Transverse colon (tissue), 4 donors: ENCODE measurements at regions not wholly inside any gene's neighbourhood (a gene's known extent, or its start where the extent isn't known, plus 50 kb on each side); places are given as distances from the start of the nearest gene placed in this dataset.
"Not testable (repeated sequence)": the region's sequence is repeated elsewhere in the genome, so short reads cannot be mapped to it uniquely, and the experiment has no call there.

Experiments
- DNase-seq: peaks from one replicate; pipeline ENCODE4 v3.0.0-alpha.2; 2019
- H3K27ac ChIP-seq, 4 donors: fragments of 200-600 bp; sonication (generic); 2 replicates each; pipeline ENCODE4 v1.5.1; 2016 to 2018; ENCODE audit warnings: inconsistent platforms in 4 of 4
- H3K27me3 ChIP-seq: fragments of 200-600 bp; sonication (generic); 2 replicates; pipeline ENCODE4 v1.5.1; 2017; ENCODE audit warnings: inconsistent platforms
- H3K36me3 ChIP-seq, 4 donors: fragments of 200-600 bp; sonication (generic); 2 replicates each; pipeline ENCODE4 v1.5.1; 2017 to 2019; ENCODE audit warnings: inconsistent platforms in 4 of 4
- H3K4me1 ChIP-seq, 4 donors: fragments of 200-600 bp; sonication (generic); 2 replicates each; pipeline ENCODE4 v1.5.1; 2017 to 2020; ENCODE audit warnings: inconsistent platforms in 4 of 4
- H3K4me3 ChIP-seq, 4 donors: fragments of 200-600 bp; sonication (generic); 1 replicate in 1 of 4; 2 replicates in 3 of 4; pipeline versions ENCODE4 v1.5.1 to v1.6.1; 2017 to 2019; ENCODE audit warnings: inconsistent platforms in 4 of 4
- H3K9me3 ChIP-seq, 2 donors: fragments of 200-600 bp; sonication (generic); 2 replicates each; pipeline ENCODE4 v1.5.1; 2017 to 2019; ENCODE audit warnings: inconsistent platforms in 2 of 2
- EP300 ChIP-seq: sonication (generic); formaldehyde crosslinking; IDR thresholded peaks from one replicate; pipeline ENCODE4 v1.6.1; 2017; ENCODE audit warnings: antibody characterized with exemption, low read depth
- POLR2A ChIP-seq: fragments of 450-650 bp; IDR thresholded peaks from one replicate; pipeline ENCODE4 v1.6.1; 2016; ENCODE audit warnings: antibody characterized with exemption, mild to moderate bottlenecking, moderate library complexity
- POLR2AphosphoS5 ChIP-seq, 3 donors: sonication (generic); formaldehyde crosslinking; IDR thresholded peaks; one replicate each; pipeline ENCODE4 v1.6.1; 2016; ENCODE audit warnings: antibody characterized with exemption in 3 of 3
- WGBS, 2 donors: methylation state at CpG; one replicate each; pipeline ENCODE4 v1.1.5; 2018; ENCODE audit warnings: low coverage in 1 of 2; 5-methylcytosine and 5-hydroxymethylcytosine counted together
- in situ Hi-C, 4 donors: fragments of 200-750 bp; cut with MboI; loops; one replicate each; pipeline versions ENCODE4 v1.15.0 to v1.15.1; 2017; ENCODE audit warnings: low sequenced_read_pairs in 3 of 4, low pct_ligation_motif_present in 1 of 4, low pct_unique_long_range_greater_than_20kb in 1 of 4
- intact Hi-C: fragments of 100-400 bp; cut with DNase I; formaldehyde crosslinking; loops from one replicate; pipeline ENCODE4 v1.15.1; 2023; ENCODE audit warnings: low total_unique reads
- TF ChIP-seq, protein P1 (sequence below), 5 experiments: fragments of 200-600 bp in 3 of 5; fragments of 450-650 bp in 2 of 5; sonication (generic) in 3 of 5; IDR thresholded peaks; 1 replicate in 2 of 5; 2 replicates in 3 of 5; pipeline ENCODE4 v1.5.1; 2016 to 2017; ENCODE audit warnings: antibody characterized with exemption in 5 of 5, inconsistent platforms in 3 of 5, mild to moderate bottlenecking in 2 of 5, moderate library complexity in 1 of 5

DNA sequence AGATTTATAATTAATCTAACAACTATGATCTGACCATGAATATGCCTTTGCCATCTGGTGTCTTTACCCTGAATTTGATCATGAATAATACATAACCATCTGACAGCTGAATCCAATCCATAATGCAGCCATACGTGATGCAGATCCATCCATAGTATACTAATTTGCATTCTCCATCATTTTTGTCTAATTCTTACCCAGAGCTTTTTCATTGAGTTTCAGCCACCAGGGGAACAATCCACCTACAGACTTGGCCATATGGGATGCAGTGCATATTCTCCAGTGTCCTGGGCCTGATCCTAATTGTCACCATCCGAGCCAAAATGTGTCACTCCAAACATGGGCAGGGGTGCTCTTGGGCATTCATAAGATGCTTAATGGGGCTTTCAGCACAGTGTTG lies 227.2 kb upstream of the CRIM1 start:
- TF ChIP-seq POLR2AphosphoS5 (IDR thresholded peaks at IDR 0.05): no peak
- TF ChIP-seq, protein P1, sequence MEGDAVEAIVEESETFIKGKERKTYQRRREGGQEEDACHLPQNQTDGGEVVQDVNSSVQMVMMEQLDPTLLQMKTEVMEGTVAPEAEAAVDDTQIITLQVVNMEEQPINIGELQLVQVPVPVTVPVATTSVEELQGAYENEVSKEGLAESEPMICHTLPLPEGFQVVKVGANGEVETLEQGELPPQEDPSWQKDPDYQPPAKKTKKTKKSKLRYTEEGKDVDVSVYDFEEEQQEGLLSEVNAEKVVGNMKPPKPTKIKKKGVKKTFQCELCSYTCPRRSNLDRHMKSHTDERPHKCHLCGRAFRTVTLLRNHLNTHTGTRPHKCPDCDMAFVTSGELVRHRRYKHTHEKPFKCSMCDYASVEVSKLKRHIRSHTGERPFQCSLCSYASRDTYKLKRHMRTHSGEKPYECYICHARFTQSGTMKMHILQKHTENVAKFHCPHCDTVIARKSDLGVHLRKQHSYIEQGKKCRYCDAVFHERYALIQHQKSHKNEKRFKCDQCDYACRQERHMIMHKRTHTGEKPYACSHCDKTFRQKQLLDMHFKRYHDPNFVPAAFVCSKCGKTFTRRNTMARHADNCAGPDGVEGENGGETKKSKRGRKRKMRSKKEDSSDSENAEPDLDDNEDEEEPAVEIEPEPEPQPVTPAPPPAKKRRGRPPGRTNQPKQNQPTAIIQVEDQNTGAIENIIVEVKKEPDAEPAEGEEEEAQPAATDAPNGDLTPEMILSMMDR (IDR thresholded peaks at IDR 0.05): no peak
- no peak for TF ChIP-seq EP300
- TF ChIP-seq POLR2A: no peak
- H3K27ac ChIP-seq: no peak overlapping the region
- H3K4me1 ChIP-seq: no peaks in the 10 kb centered on the region
- no peak for DNase-seq
- no peaks in the 10 kb centered on the region for H3K36me3 ChIP-seq
- no peaks in the 10 kb centered on the region for H3K27me3 ChIP-seq
- in situ Hi-C loops (no loop called here), intact Hi-C loops (no loop called here)
- H3K4me3 ChIP-seq: no peak overlapping the region
- no peaks in the 10 kb centered on the region for H3K9me3 ChIP-seq
- WGBS, 2 donors: 84 to 99% methylated on average over 2 of the region's 2 CpGs

DNA sequence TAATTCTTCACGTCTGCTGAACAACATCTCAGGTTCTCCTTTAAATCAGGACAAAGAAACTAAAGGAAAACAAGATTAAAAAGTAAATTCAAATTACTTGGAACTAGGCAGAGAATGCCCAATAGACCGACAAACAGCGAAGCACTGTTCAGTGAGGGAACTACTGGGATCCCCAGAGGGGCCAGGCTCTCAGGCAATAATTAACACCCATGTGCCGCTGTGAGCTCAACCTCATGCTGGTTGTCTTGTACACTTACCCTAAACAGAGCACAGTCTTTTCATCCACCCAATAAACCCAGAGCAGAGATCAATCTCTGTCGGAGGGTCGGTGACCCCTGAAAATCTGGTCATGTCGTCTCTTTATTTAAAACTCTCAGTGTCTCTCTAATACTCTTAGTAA lies 229.9 kb upstream of the CRIM1 start:
- Histone ChIP-seq H3K27me3 (no peaks in the 10 kb centered on the region), H3K9me3 (no peaks in the 10 kb centered on the region), H3K36me3 (no peaks in the 10 kb centered on the region), H3K27ac (no peak overlapping the region), H3K4me1 (no peaks in the 10 kb centered on the region), H3K4me3 (no peak overlapping the region)
- in situ Hi-C loops (no loop called here), intact Hi-C loops (no loop called here)
- TF ChIP-seq POLR2A: no peak
- TF ChIP-seq EP300: no peak
- TF ChIP-seq POLR2AphosphoS5 (IDR thresholded peaks at IDR 0.05): no peak
- TF ChIP-seq, protein P1 (IDR thresholded peaks at IDR 0.05): no peak
- WGBS, 2 donors: 52 to 55% methylated on average over 7 of the region's 7 CpGs
- no peak for DNase-seq

DNA sequence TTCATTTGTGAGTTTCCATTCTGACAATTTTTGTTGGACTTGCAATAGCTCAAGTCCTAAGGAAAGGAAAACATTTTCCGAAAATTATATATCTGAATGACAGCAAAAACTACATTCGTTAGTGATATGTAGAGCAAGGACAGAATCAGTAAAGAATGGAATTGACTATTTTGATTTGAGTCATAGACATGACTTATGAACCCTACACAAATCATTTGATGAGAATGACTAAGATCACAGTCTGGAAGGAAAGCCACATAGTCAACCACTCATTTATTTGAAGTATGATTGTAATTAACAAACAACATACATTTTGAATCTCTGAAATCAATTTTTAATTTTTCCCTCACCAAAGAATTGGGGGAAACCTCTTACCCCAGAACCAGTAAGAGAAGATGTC lies 231.6 kb upstream of the CRIM1 start:
- no peak overlapping the region for H3K27ac ChIP-seq
- H3K27me3 ChIP-seq: no peaks in the 10 kb centered on the region
- H3K4me1 ChIP-seq: no peaks in the 10 kb centered on the region
- in situ Hi-C loops: no loop called here
- no peak overlapping the region for H3K4me3 ChIP-seq
- intact Hi-C loops: no loop called here
- WGBS, 2 donors: 70 to 71% methylated on average over 2 of the region's 2 CpGs
- TF ChIP-seq POLR2A: no peak
- no peak for TF ChIP-seq EP300
- TF ChIP-seq, protein P1 (IDR thresholded peaks at IDR 0.05): no peak
- no peak for TF ChIP-seq POLR2AphosphoS5 (IDR thresholded peaks at IDR 0.05)
- no peaks in the 10 kb centered on the region for H3K9me3 ChIP-seq
- H3K36me3 ChIP-seq: no peaks in the 10 kb centered on the region
- DNase-seq: no peak

DNA sequence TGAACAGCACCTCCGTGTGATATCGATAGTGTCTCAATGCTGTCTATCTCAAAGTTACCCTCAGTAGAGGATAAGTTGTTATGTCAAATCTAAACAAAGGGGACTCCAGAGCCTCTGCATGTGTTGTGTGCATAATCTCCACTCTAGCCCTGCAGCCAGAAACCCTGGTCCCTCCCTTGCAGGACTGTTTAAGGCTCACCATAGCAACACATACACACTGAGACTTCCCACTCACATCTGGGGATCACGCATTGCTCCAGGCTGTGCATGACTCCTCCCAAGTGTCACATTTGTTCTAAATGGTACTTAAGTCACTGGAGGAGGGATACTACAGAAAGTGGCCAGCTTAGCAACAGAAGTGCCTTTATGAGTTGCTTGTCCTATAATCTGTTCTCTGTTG lies 258.6 kb upstream of the CRIM1 start:
- Histone ChIP-seq H3K27me3 (no peaks in the 10 kb centered on the region), H3K27ac (no peak overlapping the region), H3K4me1 (no peaks in the 10 kb centered on the region), H3K36me3 (no peaks in the 10 kb centered on the region), H3K9me3 (no peaks in the 10 kb centered on the region), H3K4me3 (no peak overlapping the region)
- 67 to 80% methylated on average over 3 of the region's 3 CpGs for WGBS, 2 donors
- intact Hi-C loops: no loop called here
- no peak for DNase-seq
- TF ChIP-seq, protein P1 (IDR thresholded peaks at IDR 0.05): no peak
- no peak for TF ChIP-seq EP300
- TF ChIP-seq POLR2AphosphoS5 (IDR thresholded peaks at IDR 0.05): no peak
- no peak for TF ChIP-seq POLR2A
- in situ Hi-C loops: no loop called here

DNA sequence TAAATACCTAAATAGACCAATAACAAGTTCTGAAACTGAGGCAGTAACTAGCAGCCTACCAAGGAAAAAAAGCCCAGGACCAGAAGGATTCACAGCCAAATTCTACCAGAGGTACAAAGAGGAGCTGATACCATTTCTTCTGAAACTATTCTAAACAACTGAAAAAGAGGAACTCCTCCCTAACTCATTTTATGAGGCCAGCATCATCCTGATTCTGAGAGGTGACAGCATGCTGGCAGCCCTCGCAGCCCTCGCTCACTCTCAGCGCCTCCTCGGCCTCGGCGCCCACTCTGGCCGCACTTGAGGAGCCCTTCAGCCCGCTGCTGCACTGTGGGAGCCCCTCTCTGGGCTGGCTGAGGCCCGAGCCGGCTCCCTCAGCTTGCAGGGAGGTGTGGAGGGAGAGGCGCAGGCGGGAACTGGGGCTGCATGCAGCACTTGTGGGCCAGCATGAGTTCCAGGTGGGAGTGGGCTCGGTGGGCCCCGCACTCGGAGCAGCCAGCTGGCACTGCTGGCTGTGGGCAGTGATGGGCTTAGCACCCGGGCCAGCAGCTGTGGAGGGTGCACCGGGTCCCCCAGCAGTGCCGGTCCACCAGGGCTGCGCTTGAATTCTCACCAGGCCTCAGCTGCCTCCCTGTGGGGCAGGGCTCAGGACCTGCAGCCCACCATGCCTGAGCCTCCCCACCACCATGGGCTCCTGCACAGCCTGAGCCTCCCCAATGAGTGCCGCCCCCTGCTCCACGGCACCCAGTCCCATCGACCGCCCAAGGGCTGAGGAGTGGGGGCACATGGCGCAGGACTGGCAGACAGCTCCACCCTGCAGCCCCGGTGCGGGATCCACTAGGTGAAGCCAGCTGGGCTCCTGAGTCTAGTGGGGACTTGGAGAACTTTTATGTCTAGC lies 263.5 kb upstream of the CRIM1 start:
- H3K36me3 ChIP-seq, H3K27me3 ChIP-seq, in situ Hi-C loops, H3K4me1 ChIP-seq, DNase-seq, H3K4me3 ChIP-seq, intact Hi-C loops, H3K9me3 ChIP-seq, H3K27ac ChIP-seq: not testable (repeated sequence)
- 91% methylated on average over 22 of the region's 26 CpGs; no CpG with 5 or more reads in 1 of the 2 donors for whole genome bisulfite sequencing, 2 donors
